NCI-H2196 (cell line): ENCODE measurements at regions not wholly inside any gene's neighbourhood (a gene's known extent, or its start where the extent isn't known, plus 50 kb on each side); places are given as distances from the start of the nearest gene placed in this dataset.

Source experiments
- DNase-seq: peaks from one replicate; lab custom pipeline; 2025; ENCODE audit not compliant: unreplicated experiment; lab: John Stamatoyannopoulos, UW

DNA sequence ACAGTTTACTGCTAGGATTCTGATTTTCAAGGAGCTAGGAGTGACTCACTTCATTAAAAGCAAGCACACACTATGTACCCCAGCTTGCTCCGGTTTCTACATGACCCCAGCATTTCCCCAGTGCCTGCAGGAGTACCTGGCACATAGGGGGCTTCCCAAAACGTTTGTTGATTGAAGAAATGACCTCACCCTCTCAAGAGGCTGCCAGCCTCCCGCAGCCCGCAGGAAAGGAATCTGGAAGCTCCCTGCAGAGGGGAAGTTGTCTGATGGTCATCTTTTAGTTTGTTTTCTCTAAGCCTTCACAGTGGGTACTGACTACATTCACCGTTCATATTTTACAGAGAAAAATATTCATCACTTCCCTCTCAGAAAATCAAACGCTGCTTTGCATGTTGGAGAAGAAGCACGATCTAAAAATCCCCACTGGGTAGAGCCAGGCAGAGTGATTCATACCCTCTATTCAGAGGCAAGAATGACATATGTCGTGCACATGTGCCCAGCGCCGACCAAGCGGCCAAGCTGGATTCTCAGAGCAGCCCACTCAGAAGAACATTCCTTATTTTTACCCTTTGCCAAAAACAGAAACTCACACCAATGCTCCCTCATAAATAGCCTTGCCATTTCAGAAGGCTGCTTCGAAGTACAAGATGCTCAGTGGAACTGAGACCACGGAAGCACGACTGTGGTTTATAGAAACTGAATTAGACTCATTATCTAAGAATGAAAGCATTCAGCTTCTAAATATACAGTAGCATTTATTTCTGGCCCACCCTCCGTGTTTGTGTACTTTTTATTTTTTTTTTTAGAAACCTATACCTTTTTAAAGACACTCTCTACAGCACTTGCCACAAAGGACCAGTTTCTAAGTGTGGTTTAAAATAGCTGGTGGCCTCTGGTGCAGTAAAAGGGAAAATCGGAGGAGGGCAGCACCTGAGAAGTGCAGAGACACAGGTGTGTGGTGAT, 143.2 kb downstream of the MIS18A start:
- DNase-seq, result no peak

DNA sequence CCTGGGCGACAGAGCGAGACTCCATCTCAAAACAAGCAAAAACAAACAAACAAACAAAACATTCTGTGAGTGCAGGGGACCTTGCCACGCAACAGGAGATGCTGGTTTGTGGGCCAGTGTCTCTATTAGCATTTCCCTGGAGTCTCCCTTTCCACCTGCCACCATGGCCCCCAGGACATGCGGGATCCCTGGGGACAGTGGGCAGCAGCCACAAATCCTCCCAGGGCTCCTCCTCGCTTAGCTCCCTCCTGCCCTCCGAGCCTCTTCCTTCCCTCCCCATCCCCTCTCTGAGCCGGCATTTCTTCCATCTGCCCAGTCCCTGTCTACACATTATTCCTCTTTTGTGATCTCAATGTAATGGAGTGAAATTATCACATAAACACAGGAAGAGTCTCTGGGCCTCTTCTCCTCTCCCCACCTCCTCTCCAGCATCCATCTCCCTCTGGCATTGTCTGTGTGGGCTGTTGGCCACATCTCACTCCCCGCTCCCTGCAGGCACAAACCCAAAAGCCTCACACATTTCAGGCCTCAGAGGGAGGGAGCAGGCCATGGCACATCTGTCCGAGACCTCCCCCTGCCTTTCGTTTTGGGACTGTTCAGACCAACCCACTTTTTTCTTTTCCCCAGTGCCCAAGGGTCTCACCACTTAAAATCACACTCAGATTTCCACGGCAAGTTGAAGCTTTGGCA, 144.3 kb downstream of the MIS18A start:
- DNase-seq, result no peak

DNA sequence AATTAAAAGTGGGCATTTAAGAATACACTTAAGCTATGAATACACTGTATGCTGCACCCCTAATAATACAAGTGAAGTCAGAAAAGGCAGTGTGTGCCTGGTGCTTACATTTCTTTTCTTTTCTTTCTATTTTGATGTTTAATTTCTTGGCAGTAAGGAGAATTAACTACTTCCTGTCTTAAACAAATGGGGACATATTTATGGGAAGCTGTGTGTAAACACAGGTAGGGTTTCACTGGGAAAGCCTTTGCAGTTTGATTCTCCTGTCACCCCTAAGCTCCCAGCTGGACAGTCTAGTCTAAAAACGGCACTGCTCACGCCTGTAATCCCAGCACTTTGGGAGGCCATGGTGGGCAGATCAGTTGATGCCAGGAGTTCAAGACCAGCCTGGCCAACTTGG, 146.0 kb downstream of the MIS18A start:
- no peak for DNase-seq

DNA sequence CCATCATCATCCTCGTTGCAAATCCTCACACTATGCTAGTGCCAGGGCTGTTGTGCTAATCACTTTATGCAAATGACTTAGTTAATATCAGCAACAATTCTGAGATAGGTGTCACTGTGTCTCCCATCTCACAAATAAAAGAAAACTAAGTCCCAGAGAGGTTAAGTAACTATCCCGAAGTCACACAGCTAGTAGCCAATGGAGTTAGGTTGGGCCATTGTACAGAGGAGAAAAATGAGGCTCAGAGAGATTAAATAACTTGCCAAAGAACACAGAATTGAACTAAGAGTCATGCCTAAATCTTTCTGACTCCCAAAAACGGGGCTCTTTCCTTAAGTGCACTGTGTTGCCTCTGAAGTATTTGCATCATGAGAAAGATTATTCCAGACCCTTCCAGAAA, 146.4 kb downstream of the MIS18A start:
- no peak for DNase-seq

DNA sequence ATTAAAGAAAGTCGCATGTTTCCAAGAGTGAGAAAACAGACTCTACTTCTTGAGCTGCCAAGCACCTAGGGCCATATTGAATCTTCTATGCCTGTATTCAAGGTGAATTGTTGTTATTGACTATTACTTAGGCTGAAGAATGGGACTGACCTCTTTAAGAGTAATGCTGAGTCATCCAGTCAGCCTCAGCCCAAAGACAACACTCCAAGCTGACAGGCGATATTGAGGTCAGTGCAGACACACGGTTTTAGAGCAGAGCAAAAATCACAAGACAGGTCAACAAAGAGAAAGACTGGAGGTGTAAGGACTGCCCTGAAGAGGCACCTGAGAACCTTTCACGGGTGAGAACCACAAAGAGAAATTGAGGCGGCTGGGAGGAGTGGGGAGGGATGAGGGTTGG, 146.9 kb downstream of the MIS18A start:
- peak; percentile 27 for DNase-seq

DNA sequence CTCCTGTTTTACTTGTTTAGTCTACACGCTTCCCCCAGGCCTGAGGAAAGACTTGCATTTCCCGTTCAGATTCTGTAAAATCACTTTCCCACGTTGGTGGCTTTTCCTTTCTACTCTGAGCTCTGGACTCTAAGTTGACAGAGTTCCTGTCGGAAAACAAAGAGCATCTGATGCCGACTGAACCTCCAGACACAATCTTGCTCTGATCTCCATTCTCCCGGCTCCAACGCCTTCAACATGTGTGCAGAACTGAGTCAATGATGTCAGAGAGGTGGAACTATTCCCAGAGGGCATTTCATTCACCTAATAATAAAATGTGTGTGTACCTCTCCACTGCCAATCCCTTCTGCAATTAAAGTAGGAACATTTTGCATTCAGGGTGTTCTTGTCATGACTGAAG, 147.7 kb downstream of the MIS18A start:
- DNase-seq, result no peak

DNA sequence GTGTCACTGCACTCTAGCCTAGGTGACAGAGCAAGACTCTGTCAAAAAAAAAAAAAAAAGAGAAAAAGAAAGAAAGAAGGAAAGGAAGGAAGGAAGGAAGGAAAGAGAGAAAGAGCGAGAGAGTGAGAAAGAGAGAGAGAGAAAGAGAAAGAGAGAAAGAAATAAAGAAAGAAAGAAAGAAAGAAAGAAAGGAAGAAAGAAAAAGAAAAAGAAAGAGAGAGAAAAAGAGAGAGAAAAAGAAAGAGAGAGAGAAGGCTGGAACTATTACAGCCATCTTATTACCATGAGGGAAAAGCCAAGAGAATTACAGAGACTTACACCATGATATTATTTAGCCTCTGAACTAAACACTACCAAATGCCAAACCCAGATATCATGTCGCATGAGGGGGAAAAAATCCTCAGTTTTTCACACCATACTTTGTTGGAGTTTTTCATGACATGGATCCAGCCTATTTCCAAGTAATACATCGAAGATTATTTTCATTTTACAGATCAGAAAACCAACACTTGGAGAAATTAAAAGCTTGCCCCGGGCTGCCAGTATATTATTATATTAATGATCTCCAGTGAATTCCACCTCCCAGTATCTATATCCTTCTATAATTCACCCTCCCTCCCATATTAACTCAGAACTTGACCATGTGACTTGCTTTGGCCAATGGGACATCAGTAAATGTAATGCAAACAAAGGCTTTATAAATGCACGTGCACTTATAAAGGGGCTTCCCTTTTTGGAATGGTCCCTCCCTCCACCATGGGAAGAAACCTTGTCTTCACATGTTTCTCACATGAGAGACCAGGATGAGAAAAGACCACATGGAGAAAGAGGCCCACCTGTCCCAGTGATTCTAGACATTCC, 148.6 kb downstream of the MIS18A start:
- DNase-seq, result no peak

DNA sequence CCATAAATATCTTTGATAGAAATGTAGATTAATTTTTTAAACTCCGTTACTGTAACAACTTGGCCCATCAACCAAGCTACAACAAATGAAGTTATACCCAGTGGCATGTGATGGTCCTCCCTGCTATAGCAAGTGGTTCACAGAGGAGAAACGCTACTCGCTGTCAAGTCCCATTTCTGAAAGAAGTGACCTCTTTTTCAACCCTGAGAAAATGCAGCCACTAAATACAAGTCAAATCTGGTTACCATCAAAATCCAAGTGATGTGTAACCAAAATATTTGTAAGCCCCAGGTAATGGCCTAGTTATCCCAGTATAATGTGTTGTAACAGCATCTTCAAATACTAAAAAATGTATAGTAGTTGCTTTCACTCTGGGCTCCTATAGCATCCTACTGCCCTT, 151.8 kb downstream of the MIS18A start:
- DNase-seq, result no peak

DNA sequence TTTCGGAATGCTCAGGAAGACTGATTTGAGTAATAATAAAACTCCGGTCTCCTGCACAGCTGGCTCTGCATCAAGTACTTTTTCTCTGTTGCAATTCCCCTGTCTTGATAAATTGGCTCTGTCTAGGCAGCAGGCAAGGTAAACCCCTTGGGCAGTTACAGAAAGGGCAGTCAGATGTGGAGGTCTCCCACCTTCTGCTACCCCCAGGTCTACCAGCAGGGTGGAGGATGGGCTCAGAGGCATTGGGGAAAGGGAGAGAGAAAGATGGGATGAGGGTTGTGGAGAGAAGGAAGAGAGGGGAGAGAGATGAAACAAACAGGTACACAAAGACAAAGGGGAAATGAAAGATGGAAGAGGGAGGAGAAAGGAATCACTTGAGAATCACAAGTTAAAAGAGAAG, 156.8 kb downstream of the MIS18A start:
- DNase-seq, result no peak

DNA sequence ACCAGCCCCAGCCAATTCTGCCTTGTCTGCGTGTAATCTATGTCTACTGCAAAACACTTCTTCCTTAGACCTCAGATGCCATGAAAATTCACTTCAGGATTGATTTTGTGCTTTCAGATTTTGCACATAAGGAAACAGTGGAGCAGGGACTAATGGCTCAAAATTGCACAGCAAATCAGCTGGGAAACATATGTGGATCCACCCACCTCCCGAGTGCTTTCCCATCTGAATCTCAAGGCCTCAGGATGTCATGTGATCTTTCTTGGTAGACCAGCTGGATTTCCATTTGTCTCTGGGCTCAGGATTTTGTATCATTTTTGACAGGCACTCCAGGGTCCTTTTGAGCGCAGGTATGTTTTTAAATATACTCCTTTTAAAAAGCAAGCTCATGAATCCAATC, 158.6 kb downstream of the MIS18A start:
- no peak for DNase-seq

DNA sequence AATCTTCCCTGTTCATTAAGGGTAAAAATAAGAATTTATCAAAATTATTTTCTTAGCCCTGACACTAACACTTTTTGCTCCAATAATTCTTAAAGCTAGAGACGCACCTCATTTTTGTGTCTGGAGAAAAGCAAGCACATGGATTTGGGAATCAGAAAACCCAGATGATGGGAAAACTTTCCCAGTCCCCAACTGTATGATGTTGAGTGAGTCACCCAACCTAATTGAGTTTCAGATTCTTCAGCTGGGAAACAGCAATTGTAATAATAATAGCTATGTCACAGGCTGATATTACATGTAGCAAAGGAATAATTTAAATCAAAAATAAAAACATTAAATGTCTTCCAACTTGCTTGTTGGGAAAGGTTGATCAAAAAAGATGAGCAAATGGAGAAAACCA, 159.0 kb downstream of the MIS18A start:
- DNase-seq, result no peak

DNA sequence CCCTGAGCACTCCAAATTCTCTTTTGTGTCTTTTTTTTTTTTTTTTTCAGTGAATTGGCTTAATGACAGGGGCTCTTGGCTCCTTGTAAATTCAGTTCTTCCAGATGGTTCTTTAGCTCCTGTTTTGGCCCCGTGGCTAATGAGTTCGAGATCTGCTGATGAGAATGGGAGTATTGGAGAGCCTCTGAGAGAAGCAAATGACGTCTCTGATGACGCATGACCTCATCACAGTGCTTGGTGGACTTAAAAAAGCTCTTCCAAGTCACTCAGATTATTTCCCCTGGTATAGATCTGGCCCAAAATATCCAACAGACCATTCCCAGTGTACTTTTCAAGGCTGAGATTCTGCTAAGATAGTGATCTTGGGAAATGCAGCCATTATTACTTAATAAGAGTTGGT, 159.5 kb downstream of the MIS18A start:
- no peak for DNase-seq

DNA sequence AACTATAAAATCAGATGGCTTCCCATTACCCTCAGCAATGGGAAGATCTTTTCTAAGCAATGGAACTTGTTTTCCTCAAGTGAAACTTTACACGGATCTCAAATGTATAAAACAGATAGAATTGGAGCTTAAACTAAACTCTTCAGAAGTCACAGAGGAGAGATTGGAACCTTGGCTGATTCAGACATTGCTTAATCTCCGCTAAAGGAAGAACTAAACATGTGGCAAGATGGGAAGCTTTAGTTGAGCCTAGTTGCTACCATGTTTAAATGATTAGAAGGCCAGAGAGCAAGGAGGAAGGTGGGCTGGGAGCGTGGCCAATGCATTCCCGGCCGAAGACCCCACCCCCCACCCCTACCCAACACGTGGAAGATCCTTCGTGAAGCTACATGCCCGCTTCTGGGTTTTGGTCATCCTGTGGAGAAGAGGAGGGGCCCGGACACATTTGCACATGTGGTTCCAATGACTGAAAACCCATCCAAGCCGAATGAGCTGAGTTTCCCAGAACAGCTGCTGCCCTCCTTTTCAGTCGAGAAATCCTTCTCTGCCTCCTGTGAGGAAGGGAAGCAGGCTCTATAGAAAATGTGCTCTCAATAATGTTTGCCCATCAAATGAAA, 164.3 kb downstream of the MIS18A start:
- DNase-seq, result no peak

DNA sequence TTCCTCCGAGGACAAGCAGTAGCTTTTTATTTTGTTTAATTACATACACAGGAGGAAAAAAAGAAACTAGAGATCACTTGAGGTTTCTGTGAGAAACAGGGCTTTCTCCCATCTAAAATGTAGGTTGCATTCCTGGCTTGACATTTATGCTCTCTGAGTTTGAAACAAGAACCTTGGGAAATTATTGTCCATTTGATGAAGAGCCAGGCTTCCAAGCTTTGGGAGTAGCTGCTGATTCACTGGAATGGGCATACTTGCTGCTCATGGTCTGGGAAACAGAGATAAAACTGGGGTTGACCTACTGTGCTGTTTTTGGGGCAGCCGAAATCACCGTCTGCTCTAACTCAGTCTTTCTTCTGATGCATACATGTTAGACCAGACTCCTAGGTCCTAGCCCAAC, 165.4 kb downstream of the MIS18A start:
- no peak for DNase-seq

DNA sequence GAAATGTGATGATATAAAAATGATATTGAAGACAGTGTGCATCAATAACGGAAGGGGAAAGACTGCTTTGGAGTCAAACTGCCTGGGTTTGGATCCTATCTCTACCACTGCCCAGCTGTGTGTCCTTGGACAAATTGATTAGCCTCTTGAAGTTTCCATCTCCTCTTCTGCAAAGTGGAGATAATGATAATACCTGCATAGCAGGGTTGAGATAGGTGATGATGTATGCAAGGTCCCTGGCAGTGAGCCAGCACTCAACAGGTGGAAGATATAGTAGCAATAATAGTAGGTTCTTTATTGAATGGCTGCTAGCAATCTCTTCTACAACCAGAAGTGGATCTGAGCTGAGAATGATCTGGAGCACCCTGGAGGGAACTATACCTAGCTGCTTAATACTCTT, 166.7 kb downstream of the MIS18A start:
- no peak for DNase-seq

DNA sequence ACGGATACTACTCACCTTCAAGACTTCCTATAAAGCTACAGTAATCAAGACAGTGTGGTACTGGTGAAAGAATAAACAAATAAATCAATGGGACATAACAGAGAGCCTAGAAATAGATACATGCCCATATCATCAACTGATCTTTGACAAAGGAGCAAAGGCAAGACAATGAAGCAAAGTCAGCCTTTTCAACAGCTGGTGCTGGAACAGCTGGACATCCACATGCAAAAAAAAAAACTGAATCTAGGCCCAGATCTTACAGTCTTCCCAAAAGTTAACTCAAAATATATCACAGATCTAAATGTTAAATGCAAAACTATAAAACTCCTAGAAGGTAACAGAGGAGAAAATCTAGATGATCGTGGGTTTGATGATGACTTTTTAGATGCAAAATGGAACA, 170.3 kb downstream of the MIS18A start:
- no peak for DNase-seq

DNA sequence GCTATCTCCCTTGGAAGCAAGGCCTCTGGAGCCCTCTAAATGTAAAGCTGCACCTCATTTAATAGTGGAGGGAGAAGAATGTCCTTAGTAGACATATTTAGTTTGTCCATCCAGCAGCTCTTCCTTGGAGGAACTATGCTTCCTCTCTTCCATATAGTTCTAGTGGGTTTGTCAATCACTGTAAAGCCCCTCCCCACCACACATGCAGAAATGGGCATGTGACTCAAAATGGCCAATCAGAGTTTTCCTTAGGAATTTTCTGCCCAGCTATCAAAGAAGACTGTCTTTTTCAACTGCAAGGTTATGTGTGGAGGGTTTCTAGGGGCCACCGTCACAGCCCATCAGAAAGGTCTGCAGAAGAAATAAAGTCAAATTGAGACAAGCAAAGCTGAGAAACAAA, 175.5 kb downstream of the MIS18A start:
- no peak for DNase-seq

DNA sequence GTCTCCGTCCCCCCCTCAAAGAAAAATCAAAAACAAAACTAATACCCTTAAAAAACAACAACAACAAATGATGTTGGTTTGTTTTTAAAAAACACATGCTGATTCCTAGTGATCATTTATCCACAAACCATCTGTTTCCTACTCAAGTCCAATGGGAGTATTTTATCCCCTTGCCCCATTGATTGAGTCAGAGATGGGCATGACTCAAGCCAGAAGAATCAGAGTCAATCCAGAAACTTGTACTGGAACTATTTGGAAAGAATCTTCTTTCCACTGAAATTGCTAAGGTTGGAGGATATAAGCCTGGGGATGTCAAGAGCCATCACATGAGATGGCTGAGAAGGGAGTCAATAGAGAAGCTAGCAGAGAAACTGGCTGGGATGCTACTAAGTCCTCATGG, 176.4 kb downstream of the MIS18A start:
- DNase-seq, result no peak

DNA sequence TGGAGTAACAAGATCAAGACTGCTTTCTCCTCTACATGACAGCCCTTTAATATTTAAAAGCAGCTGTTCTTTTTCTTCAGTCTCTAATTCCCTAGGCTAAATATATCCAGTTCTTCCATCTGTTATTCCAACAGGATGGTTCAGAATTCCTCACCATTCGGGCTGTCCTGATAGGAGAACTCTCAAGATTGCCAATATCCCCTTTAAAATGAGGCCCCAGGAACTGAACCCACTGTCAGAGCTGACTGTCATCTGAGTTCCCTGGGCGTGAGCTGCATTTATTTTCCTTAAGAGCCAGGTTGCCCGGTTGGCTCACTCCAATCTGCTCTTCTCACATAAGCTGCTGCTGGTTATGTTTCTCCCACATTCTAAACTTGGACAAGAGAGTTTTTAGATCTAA, 177.6 kb downstream of the MIS18A start:
- no peak for DNase-seq

DNA sequence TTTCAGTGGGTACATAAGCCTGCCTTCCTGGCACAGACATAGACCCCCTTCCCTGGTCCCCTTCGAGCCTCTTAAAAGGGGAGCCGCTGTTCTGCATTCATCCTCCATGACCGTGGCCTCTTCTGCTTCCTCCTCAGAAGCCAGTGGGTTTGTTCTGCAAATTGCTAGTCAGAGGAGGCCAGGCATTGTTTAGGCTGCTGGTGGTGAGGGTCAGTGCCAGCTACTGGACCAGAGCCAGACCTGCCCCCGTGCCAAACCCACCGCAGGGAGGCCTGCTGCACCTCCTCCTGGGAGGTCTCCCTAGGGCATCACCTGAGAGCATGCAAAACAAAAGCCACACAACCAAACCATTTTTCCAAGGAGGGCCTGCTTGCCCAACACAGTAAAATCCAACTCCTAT, 178.4 kb downstream of the MIS18A start:
- DNase-seq, result no peak

DNA sequence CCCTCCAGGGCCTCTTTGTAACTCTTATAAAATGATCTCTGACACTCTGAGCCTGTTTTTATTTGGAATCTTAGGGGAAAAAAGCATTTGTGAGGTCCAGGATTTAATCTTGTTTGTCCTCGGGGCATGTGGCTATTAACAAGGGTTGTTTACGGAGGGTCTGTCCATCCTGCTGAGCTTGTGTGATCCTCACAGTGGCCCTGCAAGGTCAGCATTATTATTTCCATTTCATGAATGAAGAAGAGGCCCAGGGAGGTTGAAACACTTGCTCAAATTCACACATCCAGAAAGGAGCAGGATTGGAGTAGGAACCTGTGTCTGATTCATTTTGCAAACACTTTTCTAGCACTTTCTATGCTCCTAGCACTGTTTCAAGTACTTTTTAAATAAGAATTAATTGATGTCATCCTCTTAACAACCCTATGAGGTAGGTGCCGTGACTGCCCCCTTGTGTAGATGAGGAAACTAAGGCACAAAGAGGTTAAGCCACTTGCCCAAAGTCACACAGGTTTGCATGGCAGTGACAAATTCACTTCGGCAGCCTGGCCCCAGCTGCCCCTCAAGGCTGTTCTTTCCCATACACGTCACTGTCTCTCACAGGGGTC, 178.9 kb downstream of the MIS18A start:
- DNase-seq, result no peak
